DOHH2 (cell line): ENCODE measurements at regions not wholly inside any gene's neighbourhood (a gene's known extent, or its start where the extent isn't known, plus 50 kb on each side); places are given as distances from the start of the nearest gene placed in this dataset.

Experiments used
- EZH2phosphoT487 ChIP-seq: fragments of 200-600 bp; sonication (generic); IDR thresholded peaks from 2 replicates; pipeline ENCODE4 v1.6.1; 2017; ENCODE audit warnings: borderline replicate concordance, mild to moderate bottlenecking, antibody characterized with exemption, low read length, moderate library complexity, mixed read lengths
- TF ChIP-seq, protein P1 (sequence below): fragments of 200-600 bp; sonication (generic); IDR thresholded peaks from one replicate; pipeline ENCODE4 v1.5.1; 2014; ENCODE audit warnings: antibody characterized with exemption, mild to moderate bottlenecking, low read depth, low read length; ENCODE audit not compliant: poor library complexity, severe bottlenecking

- TF ChIP-seq, protein P1, sequence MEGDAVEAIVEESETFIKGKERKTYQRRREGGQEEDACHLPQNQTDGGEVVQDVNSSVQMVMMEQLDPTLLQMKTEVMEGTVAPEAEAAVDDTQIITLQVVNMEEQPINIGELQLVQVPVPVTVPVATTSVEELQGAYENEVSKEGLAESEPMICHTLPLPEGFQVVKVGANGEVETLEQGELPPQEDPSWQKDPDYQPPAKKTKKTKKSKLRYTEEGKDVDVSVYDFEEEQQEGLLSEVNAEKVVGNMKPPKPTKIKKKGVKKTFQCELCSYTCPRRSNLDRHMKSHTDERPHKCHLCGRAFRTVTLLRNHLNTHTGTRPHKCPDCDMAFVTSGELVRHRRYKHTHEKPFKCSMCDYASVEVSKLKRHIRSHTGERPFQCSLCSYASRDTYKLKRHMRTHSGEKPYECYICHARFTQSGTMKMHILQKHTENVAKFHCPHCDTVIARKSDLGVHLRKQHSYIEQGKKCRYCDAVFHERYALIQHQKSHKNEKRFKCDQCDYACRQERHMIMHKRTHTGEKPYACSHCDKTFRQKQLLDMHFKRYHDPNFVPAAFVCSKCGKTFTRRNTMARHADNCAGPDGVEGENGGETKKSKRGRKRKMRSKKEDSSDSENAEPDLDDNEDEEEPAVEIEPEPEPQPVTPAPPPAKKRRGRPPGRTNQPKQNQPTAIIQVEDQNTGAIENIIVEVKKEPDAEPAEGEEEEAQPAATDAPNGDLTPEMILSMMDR = no peak
- TF ChIP-seq EZH2phosphoT487 = no peak
Measured at GRCh38 chr9:90523958-90524357, 118.7 kb downstream of the DIRAS2 start.
